GM10248 (cell line): ENCODE measurements at regions not wholly inside any gene's neighbourhood (a gene's known extent, or its start where the extent isn't known, plus 50 kb on each side); places are given as distances from the start of the nearest gene placed in this dataset.

Experiments
- CTCF ChIA-PET: fragments of 300-600 bp; sonication (Branson Sonifier 250); formaldehyde crosslinking; extraction: SDS; loops from one replicate; lab custom pipeline; 2021; ENCODE audit warnings: antibody characterized with exemption; lab: Yijun Ruan, JAX
- POLR2A ChIA-PET: fragments of 350-650 bp; sonication (Branson Sonifier 250); formaldehyde crosslinking; extraction: SDS; loops from one replicate; lab custom pipeline; 2020; ENCODE audit warnings: antibody characterized with exemption; lab: Yijun Ruan, JAX
- DNase-seq: peaks from one replicate; pipeline ENCODE4 v3.0.0; 2012; ENCODE audit errors: extremely low spot score
- TF ChIP-seq, protein P1 (sequence below): IDR thresholded peaks from 2 replicates; pipeline ENCODE4 v1.5.1; 2012; ENCODE audit warnings: mild to moderate bottlenecking, low read depth; ENCODE audit errors: extremely low read depth, missing control alignments, control extremely low read depth

DNA sequence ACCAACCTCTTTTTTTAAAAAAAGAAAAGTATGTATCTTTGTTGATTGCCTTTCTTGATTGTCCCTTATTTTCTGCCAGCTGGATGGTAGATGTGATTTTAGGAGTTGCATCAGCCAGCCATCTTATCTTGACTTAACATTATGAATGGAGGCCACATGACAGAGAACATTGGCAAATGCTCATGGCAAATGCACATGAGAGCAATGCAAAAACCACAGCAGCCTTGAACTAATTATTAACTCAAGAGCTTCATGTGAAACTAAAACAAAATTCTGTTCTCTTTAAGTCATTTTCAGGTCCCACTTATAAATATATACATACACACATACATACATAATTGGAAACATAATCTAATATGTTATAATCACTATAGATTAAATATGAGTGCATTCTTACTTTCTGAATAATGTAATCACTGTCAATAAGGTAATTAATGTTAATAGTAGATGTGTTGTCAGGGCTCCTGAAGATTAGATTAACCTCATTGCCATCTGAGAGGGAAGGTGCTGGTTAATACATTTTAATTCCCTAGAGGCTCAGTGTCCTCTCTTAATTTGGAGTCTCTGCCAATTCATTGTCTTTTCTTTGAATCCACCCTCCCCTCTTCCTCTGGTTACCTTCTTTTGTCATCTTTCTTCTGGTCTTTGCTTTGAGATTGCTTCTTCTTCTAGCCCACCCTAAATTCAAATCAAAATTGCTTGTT, 962.2 kb downstream of the ADGRL2 start:
- ChIA-PET POLR2A (no interaction called here), CTCF (no interaction called here)

DNA sequence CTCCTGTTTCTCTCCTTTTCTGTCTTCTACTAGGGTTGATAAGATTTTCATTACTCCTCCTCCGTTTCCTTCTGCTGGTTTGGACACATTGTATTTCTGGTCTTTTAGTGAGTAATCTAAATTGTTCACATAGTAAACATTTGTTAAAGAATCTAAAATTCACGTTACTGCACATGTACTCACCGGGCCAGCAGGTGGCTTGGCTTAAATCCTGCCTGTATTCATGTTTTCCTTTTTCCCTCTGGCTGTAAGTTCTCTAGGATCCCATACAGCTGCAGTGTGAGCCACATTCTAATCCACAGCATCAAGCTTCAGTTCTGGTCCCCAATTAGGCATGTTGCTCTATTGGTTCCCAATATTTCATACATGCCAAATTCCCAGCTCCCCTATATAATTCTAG, 958.3 kb downstream of the ADGRL2 start:
- CTCF ChIA-PET = no interaction called here
- DNase-seq = no peak
- POLR2A ChIA-PET = no interaction called here
- TF ChIP-seq, protein P1, sequence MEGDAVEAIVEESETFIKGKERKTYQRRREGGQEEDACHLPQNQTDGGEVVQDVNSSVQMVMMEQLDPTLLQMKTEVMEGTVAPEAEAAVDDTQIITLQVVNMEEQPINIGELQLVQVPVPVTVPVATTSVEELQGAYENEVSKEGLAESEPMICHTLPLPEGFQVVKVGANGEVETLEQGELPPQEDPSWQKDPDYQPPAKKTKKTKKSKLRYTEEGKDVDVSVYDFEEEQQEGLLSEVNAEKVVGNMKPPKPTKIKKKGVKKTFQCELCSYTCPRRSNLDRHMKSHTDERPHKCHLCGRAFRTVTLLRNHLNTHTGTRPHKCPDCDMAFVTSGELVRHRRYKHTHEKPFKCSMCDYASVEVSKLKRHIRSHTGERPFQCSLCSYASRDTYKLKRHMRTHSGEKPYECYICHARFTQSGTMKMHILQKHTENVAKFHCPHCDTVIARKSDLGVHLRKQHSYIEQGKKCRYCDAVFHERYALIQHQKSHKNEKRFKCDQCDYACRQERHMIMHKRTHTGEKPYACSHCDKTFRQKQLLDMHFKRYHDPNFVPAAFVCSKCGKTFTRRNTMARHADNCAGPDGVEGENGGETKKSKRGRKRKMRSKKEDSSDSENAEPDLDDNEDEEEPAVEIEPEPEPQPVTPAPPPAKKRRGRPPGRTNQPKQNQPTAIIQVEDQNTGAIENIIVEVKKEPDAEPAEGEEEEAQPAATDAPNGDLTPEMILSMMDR = no peak

More for the DNA sequence above, 962.2 kb downstream of the ADGRL2 start:
- TF ChIP-seq, protein P1 = no peak
- DNase-seq = no peak

DNA sequence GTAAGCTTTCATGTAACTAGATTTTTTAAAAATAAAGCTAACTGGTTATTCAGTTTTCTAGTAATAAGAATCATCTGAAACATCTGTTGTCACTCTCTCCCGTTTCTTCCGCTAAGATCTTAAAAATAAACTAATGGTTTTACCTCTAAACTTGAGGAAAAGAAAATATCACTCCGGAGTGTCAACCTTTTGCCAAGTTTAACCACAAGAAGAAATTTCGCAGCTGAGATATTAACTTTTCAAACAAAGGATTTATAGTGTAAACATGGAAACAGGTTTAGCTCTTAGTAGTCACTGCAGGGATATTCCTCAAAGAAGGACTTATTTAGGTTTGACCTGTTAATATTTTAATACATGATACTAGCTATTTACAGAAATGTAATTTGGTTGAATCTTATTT, 954.9 kb downstream of the ADGRL2 start:
- TF ChIP-seq, protein P1 = no peak
- DNase-seq = no peak
- ChIA-PET POLR2A (no interaction called here), CTCF (interaction anchor here (1.0 kb wide), 1 partner anchor 10 kb away, joined by 3 read pairs; no protein-coding TSS in a partner anchor)

DNA sequence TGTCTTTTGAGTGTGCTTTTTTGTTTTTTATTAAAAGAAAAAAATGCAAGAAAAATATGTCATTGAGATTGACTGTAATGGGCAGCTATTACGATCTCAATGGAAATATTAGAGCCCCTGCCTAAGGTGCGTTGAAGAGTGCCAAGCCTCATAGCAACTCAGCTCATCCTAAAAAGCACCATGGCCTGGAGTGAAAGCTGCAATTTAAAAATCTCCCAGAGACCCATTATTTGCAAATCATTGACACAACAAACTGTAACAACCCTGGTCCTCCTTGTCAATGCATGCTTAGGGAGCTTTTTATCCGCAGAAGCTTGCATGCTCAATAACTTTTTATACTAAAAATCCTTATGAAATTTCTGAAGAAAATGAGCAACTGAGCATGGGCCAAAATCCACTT, 954.5 kb downstream of the ADGRL2 start:
- POLR2A ChIA-PET = no interaction called here
- CTCF ChIA-PET = interaction anchor here (1.0 kb wide), 1 partner anchor 10 kb away, joined by 3 read pairs; no protein-coding TSS in a partner anchor
- DNase-seq = no peak
- TF ChIP-seq, protein P1 = no peak

DNA sequence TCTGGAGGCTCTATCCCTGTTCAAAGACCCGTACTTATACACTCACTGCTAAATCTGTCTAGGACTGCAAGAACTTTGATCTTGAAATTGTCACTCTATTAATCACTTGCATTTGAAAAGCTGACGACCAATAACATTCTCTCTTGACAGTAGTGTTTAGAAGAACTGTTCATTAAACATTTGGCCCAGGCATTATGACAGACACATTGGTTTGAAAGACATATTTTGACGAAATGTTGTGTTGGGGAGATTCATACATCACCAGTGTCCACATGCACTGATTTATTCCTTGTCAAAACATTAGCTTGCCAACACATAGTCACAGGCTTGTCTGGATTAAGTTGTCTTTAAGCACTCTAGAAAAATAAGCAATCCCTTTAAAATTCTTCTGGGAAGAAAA, 951.3 kb downstream of the ADGRL2 start:
- TF ChIP-seq, protein P1 = no peak
- POLR2A ChIA-PET = no interaction called here
- CTCF ChIA-PET = no interaction called here
- DNase-seq = no peak

DNA sequence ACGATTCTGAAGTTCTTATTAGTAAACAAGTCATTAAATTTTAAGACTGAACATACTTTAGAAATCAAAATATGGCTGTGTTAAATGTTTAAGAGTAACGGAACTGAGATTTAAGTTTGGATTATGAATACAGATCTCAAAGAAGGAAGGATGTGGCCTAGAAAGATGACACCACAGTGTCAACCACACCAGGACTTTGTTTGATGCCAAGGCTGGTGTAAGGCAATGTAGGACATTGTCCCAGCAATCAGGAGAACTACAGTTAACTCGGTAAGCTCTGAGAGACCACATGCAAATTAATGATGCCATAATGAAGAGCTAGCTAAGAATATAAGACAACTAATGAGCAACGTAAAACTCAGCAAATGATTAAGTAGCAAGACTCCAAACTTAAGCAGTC, 932.9 kb downstream of the ADGRL2 start:
- TF ChIP-seq, protein P1 = no peak
- ChIA-PET POLR2A (no interaction called here), CTCF (no interaction called here)
- no peak for DNase-seq
